ENCODE measurements at regions not wholly inside any gene's neighbourhood (a gene's known extent, or its start where the extent isn't known, plus 50 kb on each side); places are given as distances from the start of the nearest gene placed in this dataset.
"Not testable (repeated sequence)": the region's sequence is repeated elsewhere in the genome, so short reads cannot be mapped to it uniquely, and the experiment has no call there.

GRCh38 chr11:121358760-121359159 lies 66.2 kb downstream of the SC5D start:
- no peak for TF ChIP-seq CTCF (IDR thresholded peaks at IDR 0.05; ENCODE audit: low read depth, low read length)
- H3K36me3 ChIP-seq = no peaks in the 10 kb centered on the region
- no peak overlapping the region for H3K27ac ChIP-seq
- H3K9me3 ChIP-seq (ENCODE audit: low read depth) = no peaks in the 10 kb centered on the region
- no peaks in the 10 kb centered on the region for H3K4me1 ChIP-seq (ENCODE audit: low read depth)
- no peaks in the 10 kb centered on the region for H3K27me3 ChIP-seq
- DNase-seq (ENCODE audit: low read depth in 1 of 2, low spot score in 1 of 2) = peak in 1 of 2 donors; percentile 2
- H3K4me3 ChIP-seq = no peak overlapping the region

DNA sequence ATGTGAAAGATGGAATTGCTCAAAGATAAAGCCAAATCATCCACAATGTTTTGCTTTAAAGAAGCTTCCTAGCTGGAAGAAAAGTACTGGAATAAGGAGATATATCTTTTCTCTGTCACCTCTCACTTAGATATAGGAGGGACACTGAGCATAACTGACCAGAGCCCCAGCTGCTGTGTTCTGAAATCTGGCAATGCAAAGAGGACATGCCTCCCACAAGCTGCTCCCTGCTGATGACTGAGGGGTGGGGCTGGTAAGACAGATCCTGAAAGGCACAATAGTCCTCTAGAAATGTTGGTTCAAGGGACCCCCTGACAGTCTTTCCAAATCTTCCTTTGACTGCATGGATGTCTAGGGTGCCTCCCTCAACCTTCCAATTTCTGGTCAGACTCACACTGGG lies 67.0 kb downstream of the SC5D start:
- Histone ChIP-seq H3K9me3 (ENCODE audit: low read depth) (no peaks in the 10 kb centered on the region), H3K27me3 (no peaks in the 10 kb centered on the region), H3K4me3 (no peak overlapping the region), H3K27ac (no peak overlapping the region), H3K4me1 (ENCODE audit: low read depth) (no peaks in the 10 kb centered on the region), H3K36me3 (no peaks in the 10 kb centered on the region)
- no peak for DNase-seq (ENCODE audit: low read depth in 1 of 2, low spot score in 1 of 2)
- TF ChIP-seq CTCF (IDR thresholded peaks at IDR 0.05; ENCODE audit: low read depth, low read length) = no peak

DNA sequence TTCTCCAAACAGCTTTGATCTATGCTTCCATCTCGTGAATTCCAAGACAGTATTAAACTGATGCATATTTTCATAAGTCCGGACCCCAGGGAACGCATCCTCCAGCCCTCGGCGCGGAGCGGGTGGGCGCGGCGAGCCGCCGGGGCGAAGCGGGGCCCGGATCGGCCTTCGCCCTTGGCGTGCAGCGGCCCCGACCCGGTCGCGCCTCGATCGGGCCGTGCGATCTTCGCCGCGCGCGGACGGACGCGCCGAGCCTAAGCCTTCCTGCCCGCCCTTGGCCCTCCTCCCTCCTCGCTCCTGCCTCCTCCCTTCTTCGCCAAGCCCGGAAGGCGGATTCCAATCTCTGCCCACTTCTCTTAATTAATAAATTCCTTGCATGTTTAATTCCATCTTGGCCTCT lies 70.4 kb downstream of the SC5D start:
- H3K27ac ChIP-seq; H3K4me3 ChIP-seq; H3K9me3 ChIP-seq (ENCODE audit: low read depth); DNase-seq (ENCODE audit: low read depth in 1 of 2, low spot score in 1 of 2); H3K36me3 ChIP-seq; H3K27me3 ChIP-seq; H3K4me1 ChIP-seq (ENCODE audit: low read depth): not testable (repeated sequence)

DNA sequence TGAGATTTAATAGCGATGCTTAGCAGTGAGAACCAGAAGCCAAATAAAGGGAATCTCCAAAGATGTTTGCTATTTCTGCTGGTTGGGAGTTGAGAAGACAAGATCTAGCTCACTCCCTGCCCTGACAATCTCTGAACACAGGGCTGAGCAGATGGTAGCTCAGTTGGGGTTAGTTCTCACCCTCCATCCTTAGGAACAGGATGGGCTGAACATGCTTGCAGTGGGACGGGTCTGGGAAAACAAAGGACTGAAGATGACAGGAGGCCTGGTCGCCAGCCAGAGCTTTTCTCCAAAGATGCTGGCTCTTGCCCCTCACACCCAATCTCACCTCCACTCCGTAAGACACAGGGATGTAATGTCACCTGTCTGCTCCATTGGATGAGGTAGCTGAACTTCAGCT lies 72.7 kb downstream of the SC5D start:
- no peaks in the 10 kb centered on the region for H3K9me3 ChIP-seq (ENCODE audit: low read depth)
- DNase-seq (ENCODE audit: low read depth in 1 of 2, low spot score in 1 of 2) = no peak
- H3K4me3 ChIP-seq = no peak overlapping the region
- H3K4me1 ChIP-seq (ENCODE audit: low read depth) = no peaks in the 10 kb centered on the region
- H3K27me3 ChIP-seq = no peaks in the 10 kb centered on the region
- no peak for TF ChIP-seq CTCF (IDR thresholded peaks at IDR 0.05; ENCODE audit: low read depth, low read length)
- no peaks in the 10 kb centered on the region for H3K36me3 ChIP-seq
- H3K27ac ChIP-seq = no peak overlapping the region

- Histone ChIP-seq H3K27ac (no peak overlapping the region), H3K4me1 (ENCODE audit: low read depth) (no peaks in the 10 kb centered on the region), H3K4me3 (no peak overlapping the region), H3K9me3 (ENCODE audit: low read depth) (no peaks in the 10 kb centered on the region), H3K27me3 (no peaks in the 10 kb centered on the region), H3K36me3 (no peaks in the 10 kb centered on the region)
- TF ChIP-seq CTCF (IDR thresholded peaks at IDR 0.05; ENCODE audit: low read depth, low read length) = no peak
- DNase-seq (ENCODE audit: low read depth in 1 of 2, low spot score in 1 of 2) = no peak
These were observed 73.5 kb downstream of the SC5D start for GRCh38 chr11:121366038-121366437.

GRCh38 chr11:121367001-121367843 lies 74.7 kb downstream of the SC5D start:
- no peak for TF ChIP-seq CTCF (IDR thresholded peaks at IDR 0.05; ENCODE audit: low read depth, low read length)
- H3K36me3 ChIP-seq = no peaks in the 10 kb centered on the region
- no peaks in the 10 kb centered on the region for H3K9me3 ChIP-seq (ENCODE audit: low read depth)

More at GRCh38 chr11:121367001-121367843, 74.7 kb downstream of the SC5D start:
- Histone ChIP-seq H3K27ac (no peak overlapping the region), H3K27me3 (no peaks in the 10 kb centered on the region), H3K4me1 (ENCODE audit: low read depth) (no peaks in the 10 kb centered on the region), H3K4me3 (no peak overlapping the region)
- peak; percentile 36 to 48 for DNase-seq (ENCODE audit: low read depth in 1 of 2, low spot score in 1 of 2)
